ENCODE measurements at regions not wholly inside any gene's neighbourhood (a gene's known extent, or its start where the extent isn't known, plus 50 kb on each side); places are given as distances from the start of the nearest gene placed in this dataset.

DNA sequence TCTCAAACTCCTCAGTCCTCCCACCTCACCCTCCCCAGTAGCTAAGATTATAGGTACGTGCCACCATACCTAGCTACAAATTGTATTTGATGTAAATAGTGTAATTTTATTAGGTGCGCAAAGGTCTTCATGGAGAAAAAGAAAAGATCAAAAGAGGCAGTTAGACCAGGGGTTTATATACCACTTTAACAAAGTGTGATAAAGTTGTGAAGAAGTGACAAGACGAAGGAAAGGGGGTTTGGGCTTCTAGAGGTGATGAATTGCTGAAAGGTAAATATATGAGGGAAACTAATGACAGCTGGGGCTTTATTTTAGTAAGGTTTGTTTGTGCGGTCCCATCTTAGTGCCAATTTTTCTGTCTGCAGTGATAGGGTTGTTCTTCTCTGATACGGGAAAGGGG, 105.3 kb downstream of the CD24 start:
- TF ChIP-seq, protein P1, sequence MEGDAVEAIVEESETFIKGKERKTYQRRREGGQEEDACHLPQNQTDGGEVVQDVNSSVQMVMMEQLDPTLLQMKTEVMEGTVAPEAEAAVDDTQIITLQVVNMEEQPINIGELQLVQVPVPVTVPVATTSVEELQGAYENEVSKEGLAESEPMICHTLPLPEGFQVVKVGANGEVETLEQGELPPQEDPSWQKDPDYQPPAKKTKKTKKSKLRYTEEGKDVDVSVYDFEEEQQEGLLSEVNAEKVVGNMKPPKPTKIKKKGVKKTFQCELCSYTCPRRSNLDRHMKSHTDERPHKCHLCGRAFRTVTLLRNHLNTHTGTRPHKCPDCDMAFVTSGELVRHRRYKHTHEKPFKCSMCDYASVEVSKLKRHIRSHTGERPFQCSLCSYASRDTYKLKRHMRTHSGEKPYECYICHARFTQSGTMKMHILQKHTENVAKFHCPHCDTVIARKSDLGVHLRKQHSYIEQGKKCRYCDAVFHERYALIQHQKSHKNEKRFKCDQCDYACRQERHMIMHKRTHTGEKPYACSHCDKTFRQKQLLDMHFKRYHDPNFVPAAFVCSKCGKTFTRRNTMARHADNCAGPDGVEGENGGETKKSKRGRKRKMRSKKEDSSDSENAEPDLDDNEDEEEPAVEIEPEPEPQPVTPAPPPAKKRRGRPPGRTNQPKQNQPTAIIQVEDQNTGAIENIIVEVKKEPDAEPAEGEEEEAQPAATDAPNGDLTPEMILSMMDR (IDR thresholded peaks at IDR 0.05), result no peak
- no peak for TF ChIP-seq POLR2A (IDR thresholded peaks at IDR 0.05)
